Endothelial cell (in vitro differentiated cells): ENCODE measurements at regions not wholly inside any gene's neighbourhood (a gene's known extent, or its start where the extent isn't known, plus 50 kb on each side); places are given as distances from the start of the nearest gene placed in this dataset.

ENCODE experiments used
- DNase-seq: peaks from one replicate; pipeline ENCODE4 v3.0.0; 2021; ENCODE audit warnings: low spot score
- H3K27ac Mint-ChIP-seq: one replicate; pipeline ENCODE4 v1.8.0; 2021; ENCODE audit warnings: mixed read lengths, inconsistent platforms; ENCODE audit not compliant: unreplicated experiment
- H3K27me3 Mint-ChIP-seq: one replicate; pipeline ENCODE4 v1.8.0; 2021; ENCODE audit warnings: mild to moderate bottlenecking, moderate library complexity, mixed read lengths, inconsistent platforms; ENCODE audit not compliant: unreplicated experiment
- H3K36me3 Mint-ChIP-seq: one replicate; pipeline ENCODE4 v1.8.0; 2021; ENCODE audit warnings: mild to moderate bottlenecking, low read depth, mixed read lengths, inconsistent platforms; ENCODE audit not compliant: unreplicated experiment
- H3K4me1 Mint-ChIP-seq: one replicate; pipeline ENCODE4 v1.8.0; 2021; ENCODE audit warnings: mild to moderate bottlenecking, mixed read lengths, inconsistent platforms; ENCODE audit not compliant: unreplicated experiment
- H3K4me3 Mint-ChIP-seq: one replicate; pipeline ENCODE4 v1.8.0; 2021; ENCODE audit warnings: mild to moderate bottlenecking, mixed read lengths, inconsistent platforms; ENCODE audit not compliant: unreplicated experiment
- H3K9me3 Mint-ChIP-seq: one replicate; pipeline ENCODE4 v1.8.0; 2021; ENCODE audit warnings: mixed read lengths, inconsistent platforms; ENCODE audit not compliant: unreplicated experiment
- CTCF ChIP-seq: fragments of 200-600 bp; sonication (generic); IDR thresholded peaks from one replicate; pipeline ENCODE4 v1.5.0; 2021; ENCODE audit warnings: antibody characterized with exemption; ENCODE audit not compliant: unreplicated experiment

GRCh38 chr5:163089230-163089629, 348.2 kb upstream of the CCNG1 start:
- no peak for TF ChIP-seq CTCF
- Mint-ChIP-seq H3K9me3 (no peaks in the 10 kb centered on the region), H3K27ac (no peak overlapping the region), H3K27me3 (no peaks in the 10 kb centered on the region), H3K4me1 (peaks cover 5% of the 10 kb centered on the region), H3K4me3 (no peak overlapping the region), H3K36me3 (no peaks in the 10 kb centered on the region)
- DNase-seq = no peak

- Mint-ChIP-seq H3K27ac (no peak overlapping the region), H3K36me3 (no peaks in the 10 kb centered on the region), H3K4me1 (peaks cover 5% of the 10 kb centered on the region), H3K4me3 (no peak overlapping the region), H3K27me3 (no peaks in the 10 kb centered on the region), H3K9me3 (no peaks in the 10 kb centered on the region)
- no peak for DNase-seq
- TF ChIP-seq CTCF = no peak
These were observed 347.5 kb upstream of the CCNG1 start for GRCh38 chr5:163089926-163090325.

GRCh38 chr5:163094492-163095180, 342.8 kb upstream of the CCNG1 start:
- no peaks in the 10 kb centered on the region for H3K27me3 Mint-ChIP-seq
- no peaks in the 10 kb centered on the region for H3K9me3 Mint-ChIP-seq
- no peak overlapping the region for H3K27ac Mint-ChIP-seq
- no peak overlapping the region for H3K4me3 Mint-ChIP-seq
- DNase-seq = no peak
- H3K36me3 Mint-ChIP-seq = no peaks in the 10 kb centered on the region
- no peaks in the 10 kb centered on the region for H3K4me1 Mint-ChIP-seq
- no peak for TF ChIP-seq CTCF

GRCh38 chr5:163104464-163104863, 332.9 kb upstream of the CCNG1 start:
- TF ChIP-seq CTCF = peak; percentile 60
- Mint-ChIP-seq H3K4me1 (no peaks in the 10 kb centered on the region), H3K9me3 (no peaks in the 10 kb centered on the region), H3K36me3 (no peaks in the 10 kb centered on the region), H3K4me3 (no peak overlapping the region), H3K27me3 (no peaks in the 10 kb centered on the region), H3K27ac (no peak overlapping the region)
- peak; percentile 44 for DNase-seq

GRCh38 chr5:163105456-163105855, 331.9 kb upstream of the CCNG1 start:
- Mint-ChIP-seq H3K9me3 (no peaks in the 10 kb centered on the region), H3K27ac (no peak overlapping the region), H3K4me3 (no peak overlapping the region), H3K4me1 (no peaks in the 10 kb centered on the region), H3K27me3 (no peaks in the 10 kb centered on the region), H3K36me3 (no peaks in the 10 kb centered on the region)
- DNase-seq = no peak
- TF ChIP-seq CTCF = no peak
